Loucy (cell line): ENCODE measurements at regions not wholly inside any gene's neighbourhood (a gene's known extent, or its start where the extent isn't known, plus 50 kb on each side); places are given as distances from the start of the nearest gene placed in this dataset.

Experiments
- H2AFZ ChIP-seq: fragments of 200-600 bp; sonication (generic); 2 replicates; pipeline ENCODE4 v1.6.0; 2016; ENCODE audit warnings: antibody characterized with exemption, mild to moderate bottlenecking, low read length, moderate library complexity
- H3F3A ChIP-seq: fragments of 200-600 bp; 2 replicates; pipeline ENCODE4 v1.6.0; 2016; ENCODE audit warnings: antibody characterized with exemption, low read depth, mild to moderate bottlenecking
- H3K27me3 ChIP-seq: fragments of 200-600 bp; sonication (generic); 2 replicates; pipeline ENCODE4 v1.6.1; 2014; ENCODE audit warnings: low read length, mild to moderate bottlenecking; ENCODE audit not compliant: insufficient read depth, poor library complexity, severe bottlenecking
- H3K36me3 ChIP-seq: fragments of 200-600 bp; sonication (generic); 2 replicates; pipeline ENCODE4 v1.6.1; 2016; ENCODE audit warnings: low read length; ENCODE audit not compliant: insufficient read depth
- H3K4me1 ChIP-seq: fragments of 200-600 bp; sonication (generic); 2 replicates; pipeline ENCODE4 v1.5.1; 2014; ENCODE audit warnings: low read length, mild to moderate bottlenecking; ENCODE audit not compliant: insufficient read depth, poor library complexity, severe bottlenecking
- H3K4me2 ChIP-seq: fragments of 200-600 bp; sonication (generic); 2 replicates; pipeline ENCODE4 v1.6.0; 2014; ENCODE audit warnings: antibody characterized with exemption, low read length, low read depth, mild to moderate bottlenecking; ENCODE audit not compliant: poor library complexity, severe bottlenecking
- H3K4me3 ChIP-seq: fragments of 200-600 bp; sonication (generic); 2 replicates; pipeline ENCODE4 v1.5.1; 2014; ENCODE audit warnings: low read length, mild to moderate bottlenecking, mixed read lengths; ENCODE audit not compliant: poor library complexity, severe bottlenecking
- H3K79me2 ChIP-seq: fragments of 200-600 bp; sonication (generic); 2 replicates; pipeline ENCODE4 v1.6.1; 2014; ENCODE audit warnings: low read length; ENCODE audit not compliant: insufficient read depth
- H3K9ac ChIP-seq: fragments of 200-600 bp; sonication (generic); 2 replicates; pipeline ENCODE4 v1.6.0; 2014; ENCODE audit warnings: mild to moderate bottlenecking, low read depth, low read length, moderate library complexity; ENCODE audit not compliant: poor library complexity, severe bottlenecking
- H3K9me2 ChIP-seq: fragments of 200-600 bp; sonication (generic); replicated peaks from 2 replicates; pipeline ENCODE4 v1.6.1; 2016; ENCODE audit warnings: low read depth, low read length, mixed read lengths
- H3K9me3 ChIP-seq: fragments of 200-600 bp; sonication (generic); 2 replicates; pipeline ENCODE4 v1.6.1; 2014; ENCODE audit warnings: mild to moderate bottlenecking, antibody characterized with exemption, low read length, low read depth; ENCODE audit not compliant: insufficient read depth
- H4K20me1 ChIP-seq: fragments of 200-600 bp; sonication (generic); 2 replicates; pipeline ENCODE4 v1.6.0; 2014; ENCODE audit warnings: antibody characterized with exemption, low read length, mild to moderate bottlenecking; ENCODE audit not compliant: insufficient read depth, poor library complexity, severe bottlenecking
- EZH2phosphoT487 ChIP-seq: fragments of 200-600 bp; IDR thresholded peaks from 2 replicates; pipeline ENCODE4 v1.6.1; 2018; ENCODE audit warnings: antibody characterized with exemption, mild to moderate bottlenecking, moderate library complexity, borderline replicate concordance
- TF ChIP-seq, protein P1 (sequence below): fragments of 200-600 bp; sonication (generic); conservative IDR thresholded peaks from 2 replicates; pipeline ENCODE4 v1.5.1; 2014; ENCODE audit warnings: mild to moderate bottlenecking, antibody characterized with exemption, low read length

DNA sequence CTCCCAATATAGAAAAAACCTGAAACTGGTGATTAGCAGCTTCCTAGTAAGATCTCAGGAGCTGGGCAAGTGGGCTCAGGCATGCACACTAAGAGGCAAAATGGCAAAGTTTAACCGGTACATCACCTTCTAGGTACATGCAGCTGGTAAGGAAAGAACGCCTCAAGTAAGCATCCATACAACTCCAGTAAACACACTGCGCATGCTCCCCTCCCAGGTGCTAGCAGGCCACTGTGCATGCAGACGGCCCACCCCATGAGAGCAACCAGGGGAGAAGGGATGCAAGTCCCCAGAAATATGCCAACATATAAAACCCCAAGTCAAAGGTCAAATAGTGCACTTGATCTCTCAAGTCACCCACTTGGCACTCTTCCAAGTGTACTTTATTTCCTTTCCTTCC lies 228.6 kb upstream of the KIF2A start:
- TF ChIP-seq, protein P1, sequence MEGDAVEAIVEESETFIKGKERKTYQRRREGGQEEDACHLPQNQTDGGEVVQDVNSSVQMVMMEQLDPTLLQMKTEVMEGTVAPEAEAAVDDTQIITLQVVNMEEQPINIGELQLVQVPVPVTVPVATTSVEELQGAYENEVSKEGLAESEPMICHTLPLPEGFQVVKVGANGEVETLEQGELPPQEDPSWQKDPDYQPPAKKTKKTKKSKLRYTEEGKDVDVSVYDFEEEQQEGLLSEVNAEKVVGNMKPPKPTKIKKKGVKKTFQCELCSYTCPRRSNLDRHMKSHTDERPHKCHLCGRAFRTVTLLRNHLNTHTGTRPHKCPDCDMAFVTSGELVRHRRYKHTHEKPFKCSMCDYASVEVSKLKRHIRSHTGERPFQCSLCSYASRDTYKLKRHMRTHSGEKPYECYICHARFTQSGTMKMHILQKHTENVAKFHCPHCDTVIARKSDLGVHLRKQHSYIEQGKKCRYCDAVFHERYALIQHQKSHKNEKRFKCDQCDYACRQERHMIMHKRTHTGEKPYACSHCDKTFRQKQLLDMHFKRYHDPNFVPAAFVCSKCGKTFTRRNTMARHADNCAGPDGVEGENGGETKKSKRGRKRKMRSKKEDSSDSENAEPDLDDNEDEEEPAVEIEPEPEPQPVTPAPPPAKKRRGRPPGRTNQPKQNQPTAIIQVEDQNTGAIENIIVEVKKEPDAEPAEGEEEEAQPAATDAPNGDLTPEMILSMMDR, result no peak
- TF ChIP-seq EZH2phosphoT487, result no peak

DNA sequence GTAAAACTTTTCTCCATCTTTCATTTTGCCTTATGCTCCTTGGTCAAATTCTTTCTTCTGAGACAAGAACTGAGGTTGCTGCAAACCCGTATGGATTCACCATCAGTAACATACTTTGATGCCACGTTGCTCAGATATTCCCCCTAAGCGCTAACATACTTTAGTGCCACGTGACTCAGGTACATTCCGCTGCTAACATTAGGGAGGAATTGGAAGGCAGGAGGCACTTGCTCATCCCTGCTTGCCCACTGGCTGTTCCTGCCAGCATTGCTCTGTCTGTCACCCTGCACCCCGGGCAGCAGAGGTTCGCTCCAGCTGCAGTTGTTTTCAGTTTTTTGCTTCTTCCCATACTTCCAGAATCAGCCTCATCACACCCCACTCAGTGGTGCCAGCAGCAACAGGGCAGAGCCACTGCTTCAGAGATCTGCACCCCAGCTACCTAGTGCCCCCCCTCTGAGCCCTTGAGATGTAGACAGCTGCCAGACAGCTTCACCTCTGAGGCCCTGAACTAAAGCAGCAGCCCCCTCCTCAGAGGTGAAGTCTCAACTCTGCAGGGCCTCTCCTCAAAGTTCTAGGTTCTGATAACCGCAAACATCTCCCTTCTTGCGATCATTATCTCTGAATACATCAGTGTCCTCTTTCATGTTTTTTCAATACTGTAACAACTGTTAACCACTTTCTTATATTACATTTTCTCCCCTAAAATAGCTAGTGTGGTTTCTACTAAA lies 228.0 kb upstream of the KIF2A start:
- H4K20me1 ChIP-seq, result no peaks in the 10 kb centered on the region
- TF ChIP-seq, protein P1, result no peak
- no peak for TF ChIP-seq EZH2phosphoT487

More for the DNA sequence above, 228.6 kb upstream of the KIF2A start:
- H3K9me3 ChIP-seq, result no peaks in the 10 kb centered on the region
- H3K4me2 ChIP-seq, result peak overlapping the region; percentile 82
- H3K4me1 ChIP-seq, result peaks cover 56% of the 10 kb centered on the region
- peak overlapping the region; percentile 54 for H3K9ac ChIP-seq
- H3K36me3 ChIP-seq, result no peaks in the 10 kb centered on the region
- no peaks in the 10 kb centered on the region for H3F3A ChIP-seq
- no peaks in the 10 kb centered on the region for H3K79me2 ChIP-seq
- no peaks in the 10 kb centered on the region for H3K27me3 ChIP-seq
- H4K20me1 ChIP-seq, result no peaks in the 10 kb centered on the region
- no peak overlapping the region; the same call in 1 of the 2 replicates for H2AFZ ChIP-seq
- H3K9me2 ChIP-seq, result no peaks in the 10 kb centered on the region
- H3K4me3 ChIP-seq, result peak overlapping the region; percentile 58

DNA sequence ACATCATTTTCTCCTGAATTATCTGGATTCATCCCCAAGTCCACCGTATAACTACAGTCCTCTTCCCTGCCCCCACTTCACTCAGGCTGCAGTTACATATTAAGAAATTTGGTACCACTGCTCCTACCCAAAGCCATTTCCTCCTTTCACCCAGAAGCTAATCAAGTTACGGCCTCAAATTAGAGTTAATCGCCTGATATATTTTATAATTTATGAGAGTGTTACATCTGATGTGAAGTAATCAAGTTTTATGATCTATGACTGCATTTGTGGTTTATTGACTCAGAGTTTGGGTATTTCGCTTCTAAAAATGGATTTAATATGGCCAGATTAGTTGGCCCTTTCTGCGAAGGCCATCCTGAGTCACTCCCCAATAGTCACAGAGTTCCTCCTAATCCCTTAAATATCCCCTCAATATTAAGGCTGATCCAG lies 223.6 kb upstream of the KIF2A start:
- TF ChIP-seq, protein P1, result no peak
- no peak for TF ChIP-seq EZH2phosphoT487
- no peaks in the 10 kb centered on the region for H3K79me2 ChIP-seq
- no peak overlapping the region for H2AFZ ChIP-seq
- H3K36me3 ChIP-seq, result no peaks in the 10 kb centered on the region
- H3K9me2 ChIP-seq, result no peaks in the 10 kb centered on the region
- H3F3A ChIP-seq, result no peaks in the 10 kb centered on the region
- H3K9me3 ChIP-seq, result no peaks in the 10 kb centered on the region
- no peaks in the 10 kb centered on the region for H3K27me3 ChIP-seq
- no peaks in the 10 kb centered on the region for H4K20me1 ChIP-seq
- peaks cover 67% of the 10 kb centered on the region for H3K4me1 ChIP-seq
- H3K4me3 ChIP-seq, result no peak overlapping the region
- H3K9ac ChIP-seq, result no peak overlapping the region
- H3K4me2 ChIP-seq, result peak overlapping the region; percentile 8

More for the DNA sequence above, 228.0 kb upstream of the KIF2A start:
- H3K9me2 ChIP-seq, result no peaks in the 10 kb centered on the region
- peak overlapping the region; percentile 54 for H3K9ac ChIP-seq
- peak overlapping the region; percentile 82 for H3K4me2 ChIP-seq
- H3K36me3 ChIP-seq, result no peaks in the 10 kb centered on the region
- H3K9me3 ChIP-seq, result no peaks in the 10 kb centered on the region
- no peaks in the 10 kb centered on the region for H3F3A ChIP-seq
- H3K27me3 ChIP-seq, result no peaks in the 10 kb centered on the region
- peak overlapping the region; percentile 58 for H3K4me3 ChIP-seq
- H3K79me2 ChIP-seq, result no peaks in the 10 kb centered on the region
- H2AFZ ChIP-seq, result no peak overlapping the region; the same call in 1 of the 2 replicates
- H3K4me1 ChIP-seq, result peaks cover 62% of the 10 kb centered on the region
